NCI-H187 treated with DMSO at 0.1 percent for 48 hours (cell line): ENCODE measurements at regions not wholly inside any gene's neighbourhood (a gene's known extent, or its start where the extent isn't known, plus 50 kb on each side); places are given as distances from the start of the nearest gene placed in this dataset.

Experiments
- DNase-seq: peaks from one replicate; lab custom pipeline; 2025; lab: John Stamatoyannopoulos, UW

- DNase-seq: no peak
These were observed 154.2 kb upstream of the GSE1 start for GRCh38 chr16:85458968-85459367.

GRCh38 chr16:85459529-85460251 is 153.4 kb upstream of the GSE1 start:
- no peak for DNase-seq

- DNase-seq: no peak
These were observed 152.7 kb upstream of the GSE1 start for GRCh38 chr16:85460252-85461021.

- DNase-seq: no peak
These were observed 151.9 kb upstream of the GSE1 start for GRCh38 chr16:85461022-85461813.

GRCh38 chr16:85461814-85462713 is 151.1 kb upstream of the GSE1 start:
- DNase-seq: peak; percentile 74

- DNase-seq: no peak
These were observed 150.2 kb upstream of the GSE1 start for GRCh38 chr16:85462714-85463611.

GRCh38 chr16:85463672-85464382 is 149.3 kb upstream of the GSE1 start:
- DNase-seq: no peak

GRCh38 chr16:85464383-85465305 is 148.5 kb upstream of the GSE1 start:
- DNase-seq: no peak

- DNase-seq: no peak
These were observed 147.5 kb upstream of the GSE1 start for GRCh38 chr16:85465328-85466303.

- no peak for DNase-seq
These were observed 146.8 kb upstream of the GSE1 start for GRCh38 chr16:85466304-85466700.

- no peak for DNase-seq
These were observed 146.1 kb upstream of the GSE1 start for GRCh38 chr16:85466989-85467388.

GRCh38 chr16:85469929-85470590 is 143.1 kb upstream of the GSE1 start:
- no peak for DNase-seq

- DNase-seq: no peak
These were observed 142.2 kb upstream of the GSE1 start for GRCh38 chr16:85470873-85471272.

GRCh38 chr16:85471469-85472431 is 141.4 kb upstream of the GSE1 start:
- peak; percentile 73 for DNase-seq

- no peak for DNase-seq
These were observed 140.6 kb upstream of the GSE1 start for GRCh38 chr16:85472514-85472913.

GRCh38 chr16:85473323-85473722 is 139.8 kb upstream of the GSE1 start:
- no peak for DNase-seq
